Skin epidermis (tissue), 12 donors: ENCODE measurements at regions not wholly inside any gene's neighbourhood (a gene's known extent, or its start where the extent isn't known, plus 50 kb on each side); places are given as distances from the start of the nearest gene placed in this dataset.
"Not testable (repeated sequence)": the region's sequence is repeated elsewhere in the genome, so short reads cannot be mapped to it uniquely, and the experiment has no call there.

Experiments used
- H3K27ac ChIP-seq, 21 experiments: fragments of 200-600 bp; sonication (generic) in 11 of 21; one replicate each; pipeline ENCODE4 v1.5.0; 2020; ENCODE audit warnings: mild to moderate bottlenecking in 3 of 21, inconsistent platforms in 2 of 21, moderate library complexity in 2 of 21
- H3K4me3 ChIP-seq, 7 experiments: fragments of 200-600 bp; sonication (generic) in 2 of 7; one replicate each; pipeline ENCODE4 v1.5.0; 2020; ENCODE audit warnings: inconsistent platforms in 2 of 7, mild to moderate bottlenecking in 2 of 7, moderate library complexity in 1 of 7

DNA sequence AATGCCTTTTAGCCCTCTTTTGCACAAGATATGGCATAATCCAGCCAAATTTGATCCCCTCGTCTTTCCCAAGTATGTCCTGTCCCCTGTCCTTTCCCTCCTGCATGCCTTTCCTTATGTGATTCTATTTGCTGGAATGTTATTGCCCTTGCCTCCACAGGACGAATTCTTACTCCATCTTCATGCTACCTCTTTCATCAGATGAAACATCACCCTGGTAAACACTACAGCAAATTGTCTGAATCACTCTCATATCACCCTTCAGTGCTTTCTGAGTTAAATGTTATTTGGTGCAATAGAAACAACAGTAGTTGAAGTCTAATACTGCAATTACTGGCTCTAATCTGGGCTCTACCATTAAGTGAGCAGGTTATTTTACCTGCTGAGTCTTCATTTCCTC, 52.2 kb upstream of the FAT1 start:
- no peak overlapping the region for H3K27ac ChIP-seq
- no peak overlapping the region for H3K4me3 ChIP-seq

DNA sequence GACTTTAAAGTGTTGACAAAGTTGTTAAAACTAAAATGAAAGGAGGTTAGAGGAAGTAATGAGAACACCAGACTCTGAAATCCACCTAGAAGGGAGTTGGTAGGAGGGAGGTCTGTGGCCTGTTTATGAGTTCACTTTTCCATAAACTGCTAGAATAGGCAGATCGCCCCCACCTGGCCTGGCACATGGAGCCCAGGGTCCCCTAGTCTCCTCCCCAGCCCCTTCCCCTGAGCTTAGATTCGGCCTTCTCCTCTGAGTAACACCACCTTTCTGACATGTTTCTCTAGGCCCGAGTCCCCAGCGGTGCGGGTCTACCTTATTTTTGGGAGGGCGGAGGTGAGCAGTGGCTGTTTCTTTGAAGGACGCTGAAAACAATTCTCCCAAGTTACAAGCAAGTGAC, 54.5 kb upstream of the FAT1 start:
- Histone ChIP-seq H3K27ac (no peak overlapping the region), H3K4me3 (no peak overlapping the region)

DNA sequence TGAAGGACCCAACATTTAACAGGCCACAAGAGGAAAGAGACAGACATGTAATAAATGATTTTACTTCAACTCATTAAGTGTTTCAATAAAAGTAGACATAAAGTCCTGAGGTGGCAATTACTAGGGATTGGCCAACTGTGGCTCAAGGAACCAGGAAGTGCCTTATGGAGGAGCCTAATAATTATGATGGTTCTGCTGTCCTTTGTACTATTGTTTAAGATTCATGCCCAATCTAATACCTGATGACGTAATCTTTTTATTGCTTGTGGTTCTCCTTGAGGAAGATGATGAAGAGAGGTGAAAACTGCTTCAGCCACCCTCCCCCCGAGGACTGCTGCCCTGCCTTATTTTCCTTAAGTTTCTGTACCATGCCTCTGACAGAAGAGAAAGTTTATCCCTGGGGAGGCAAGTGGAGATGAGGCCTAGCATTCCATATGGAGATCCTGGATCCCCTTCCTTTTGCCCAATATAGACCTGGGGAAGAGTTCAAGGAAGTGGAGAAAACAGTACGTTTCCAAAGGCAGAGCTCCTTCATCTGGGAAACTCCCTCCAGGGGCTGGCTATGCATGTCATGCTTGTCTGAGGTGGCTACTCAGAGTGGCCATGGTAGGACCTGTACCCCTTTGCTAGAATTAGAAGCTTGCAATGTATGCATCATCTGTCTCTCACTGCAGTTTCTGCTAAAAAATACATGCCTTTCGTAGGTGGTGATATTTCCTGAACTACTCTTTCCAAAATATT, 56.8 kb upstream of the FAT1 start:
- Histone ChIP-seq H3K27ac (peak overlapping the region in 2 of 21 experiments; percentile 7 to 46), H3K4me3 (no peak overlapping the region)

DNA sequence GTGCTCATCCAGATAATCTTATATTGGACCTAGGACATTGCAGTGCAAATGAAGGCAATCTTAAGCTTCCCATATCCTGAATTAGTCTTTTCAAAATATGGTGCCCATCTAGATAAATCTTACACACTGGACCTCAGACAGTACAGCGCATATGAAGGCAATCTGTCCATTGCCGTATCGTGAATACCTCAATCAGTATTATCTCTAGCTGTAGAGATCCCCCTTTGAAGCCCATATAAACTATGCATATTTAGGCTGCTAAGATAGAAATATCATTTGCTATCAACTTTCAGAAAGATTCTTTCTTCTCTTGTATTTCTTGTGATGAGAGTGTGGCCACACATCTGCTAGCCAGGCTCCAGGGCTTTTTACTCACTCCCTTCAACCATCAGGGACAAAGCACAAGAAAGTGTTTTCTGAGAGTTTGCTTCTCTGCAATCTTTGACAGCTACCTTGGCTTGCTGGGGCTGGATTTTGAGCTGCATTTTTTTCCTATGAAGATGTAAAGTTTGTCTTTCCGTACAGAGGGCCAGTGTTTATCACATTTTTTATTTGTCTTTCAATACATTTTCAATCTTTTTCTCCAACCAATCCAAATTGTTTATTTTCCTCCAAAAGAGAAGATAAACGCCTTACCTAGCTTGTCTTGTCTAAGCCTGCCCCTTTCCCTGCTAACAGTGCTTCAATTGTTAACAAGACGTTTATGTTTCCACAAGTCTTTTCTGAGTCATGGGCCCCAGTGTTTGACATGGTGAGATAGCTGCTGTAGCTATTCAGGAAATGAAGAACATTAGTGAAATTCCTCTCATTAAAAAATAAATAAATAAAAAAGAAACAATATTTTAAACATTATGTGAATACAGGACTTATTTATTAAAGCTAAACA, 57.6 kb upstream of the FAT1 start:
- Histone ChIP-seq H3K27ac (peak overlapping the region in 4 of 21 experiments; percentile 7 to 53 (median 46)), H3K4me3 (no peak overlapping the region)

DNA sequence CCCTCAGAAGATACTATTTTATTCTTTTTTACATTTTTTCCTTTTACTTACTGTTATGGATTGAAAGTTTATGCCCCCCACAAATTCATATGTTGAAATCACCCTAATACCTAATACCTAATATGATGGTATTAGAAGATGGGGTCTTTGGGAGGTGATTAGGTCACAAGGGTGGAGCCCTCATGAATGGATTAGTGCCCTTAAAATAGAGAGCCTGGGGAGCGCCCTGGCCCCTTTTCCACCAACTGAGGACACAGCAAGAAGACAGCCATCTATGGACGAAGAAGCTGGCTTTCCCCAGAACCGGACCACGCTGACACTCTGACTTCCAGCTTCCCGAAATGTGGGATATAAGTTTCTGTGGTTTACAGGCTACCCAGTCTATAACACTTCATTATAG, 58.6 kb upstream of the FAT1 start:
- Histone ChIP-seq H3K4me3 (no peak overlapping the region), H3K27ac (peak overlapping the region in 2 of 21 experiments; percentile 29 to 42)

DNA sequence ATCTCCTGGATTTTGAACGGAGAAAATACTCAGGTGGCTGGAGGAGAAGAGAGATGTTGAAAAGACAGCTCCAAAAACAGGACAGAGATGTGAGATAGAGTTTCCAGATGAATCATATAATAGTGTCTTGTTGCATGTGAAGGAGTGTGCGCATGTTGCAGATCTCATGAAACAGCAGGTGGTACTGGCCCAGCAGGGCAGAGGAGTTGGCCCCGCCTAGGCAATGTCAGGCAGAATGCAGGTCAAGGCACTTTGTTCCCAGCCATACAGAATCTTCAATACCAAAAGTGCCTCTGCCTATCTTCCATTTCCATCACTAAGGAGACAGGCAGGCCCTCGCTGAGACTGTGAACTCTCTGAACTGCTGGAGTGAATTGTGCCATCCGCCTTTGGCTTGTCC, 63.9 kb upstream of the FAT1 start:
- no peak overlapping the region for H3K4me3 ChIP-seq
- no peak overlapping the region for H3K27ac ChIP-seq

DNA sequence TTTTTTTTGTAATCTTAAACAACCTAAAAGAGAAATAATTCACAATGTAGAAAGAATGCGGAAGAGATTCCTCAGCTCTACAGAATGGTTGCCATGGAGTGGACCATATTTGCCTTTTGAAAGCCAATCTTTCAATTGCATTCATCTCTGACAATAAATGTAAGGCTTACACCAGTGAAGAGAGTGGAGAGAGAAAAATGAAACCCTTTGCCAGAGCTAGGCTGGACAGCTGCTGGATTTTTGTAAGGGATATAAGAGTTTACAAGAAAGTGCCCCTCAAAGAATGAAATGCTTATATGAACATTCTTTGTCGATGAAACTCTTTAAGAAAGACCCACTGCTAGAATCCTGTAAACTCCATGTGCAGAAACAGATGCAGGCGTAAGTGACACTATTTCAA, 66.0 kb upstream of the FAT1 start:
- H3K27ac ChIP-seq, result no peak overlapping the region
- no peak overlapping the region for H3K4me3 ChIP-seq

DNA sequence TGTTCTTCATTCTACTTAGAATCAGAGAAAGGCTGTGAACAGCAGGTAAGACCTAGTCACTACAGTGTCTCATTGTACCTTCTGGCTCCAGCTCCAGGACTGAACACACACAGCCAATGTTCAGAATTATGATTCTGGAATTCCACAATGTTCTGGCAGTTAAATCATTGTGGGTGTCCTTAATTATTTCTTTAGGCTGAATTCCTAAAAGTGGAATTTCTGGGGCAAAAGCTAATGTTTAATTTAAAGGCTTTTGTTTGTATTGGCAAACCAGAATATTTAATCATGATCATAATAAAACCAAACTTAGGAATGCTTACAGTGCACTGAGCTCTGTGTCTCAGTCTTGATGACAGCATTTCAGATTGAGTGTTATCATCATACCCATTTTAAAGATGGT, 67.0 kb upstream of the FAT1 start:
- Histone ChIP-seq H3K4me3 (no peak overlapping the region), H3K27ac (no peak overlapping the region)

DNA sequence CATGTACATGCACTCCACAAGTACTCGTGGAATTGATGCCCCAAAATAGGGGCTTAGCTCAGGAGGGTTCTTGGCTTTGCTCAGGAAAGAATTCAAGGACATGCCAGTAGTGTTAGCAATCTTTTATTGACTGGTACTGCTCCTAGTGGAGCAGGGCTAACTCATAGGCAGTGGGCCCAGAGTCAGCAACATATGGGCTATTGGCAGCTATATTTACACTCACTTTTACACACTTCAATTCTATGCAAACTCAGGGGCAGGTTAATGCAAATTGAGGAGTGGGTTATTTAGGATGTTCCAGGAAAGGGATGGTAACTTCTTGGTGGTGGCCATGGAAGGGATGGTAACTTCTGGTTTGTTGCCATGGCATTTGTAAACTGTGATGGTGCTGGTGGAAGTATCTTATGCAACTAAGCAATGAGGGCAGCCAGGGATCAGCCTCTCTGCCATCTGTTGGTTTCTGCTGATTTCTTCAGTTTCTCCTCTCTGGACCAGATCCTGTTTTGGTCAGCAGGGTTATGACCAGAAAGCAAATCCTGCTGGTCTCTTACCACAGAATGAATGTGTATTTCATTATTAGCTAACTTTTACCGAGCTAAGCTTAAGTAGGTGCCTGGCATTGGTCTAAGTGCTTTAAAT, 69.2 kb upstream of the FAT1 start:
- H3K4me3 ChIP-seq, result no peak overlapping the region

DNA sequence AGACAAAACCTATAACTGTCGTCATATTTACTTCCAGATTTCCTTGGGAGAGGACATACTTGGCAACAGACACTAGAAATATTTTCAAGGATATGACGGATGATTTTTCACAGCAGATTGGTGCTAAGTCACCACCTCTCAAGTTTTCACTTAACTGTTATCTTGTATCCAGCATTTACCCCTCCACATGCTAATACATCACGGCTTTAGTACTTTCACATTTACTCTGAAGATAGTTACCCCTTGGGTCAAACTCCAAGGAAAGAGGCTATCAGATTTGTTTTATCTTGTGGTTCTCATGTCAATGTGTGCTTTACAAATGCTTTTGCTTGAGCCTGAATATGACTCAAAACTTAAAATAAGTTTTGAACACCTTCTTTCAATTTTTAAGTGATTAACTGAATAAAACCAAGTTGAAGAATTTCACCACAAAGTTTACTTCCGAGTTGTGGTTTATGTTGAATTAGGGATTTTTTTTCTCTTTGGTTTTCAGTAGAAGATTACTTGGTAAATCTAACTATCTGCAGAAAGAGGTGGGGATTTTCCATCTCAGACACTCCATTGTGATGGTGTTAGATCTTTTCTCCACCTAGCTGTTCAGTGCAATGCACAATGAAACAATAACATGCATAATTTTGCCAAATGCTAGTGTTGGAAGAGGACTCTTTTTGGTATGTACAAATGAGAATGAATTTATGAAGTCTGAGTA, 75.4 kb upstream of the FAT1 start:
- Histone ChIP-seq H3K27ac (no peak overlapping the region), H3K4me3 (no peak overlapping the region)

More for the DNA sequence above, 69.2 kb upstream of the FAT1 start:
- no peak overlapping the region for H3K27ac ChIP-seq

DNA sequence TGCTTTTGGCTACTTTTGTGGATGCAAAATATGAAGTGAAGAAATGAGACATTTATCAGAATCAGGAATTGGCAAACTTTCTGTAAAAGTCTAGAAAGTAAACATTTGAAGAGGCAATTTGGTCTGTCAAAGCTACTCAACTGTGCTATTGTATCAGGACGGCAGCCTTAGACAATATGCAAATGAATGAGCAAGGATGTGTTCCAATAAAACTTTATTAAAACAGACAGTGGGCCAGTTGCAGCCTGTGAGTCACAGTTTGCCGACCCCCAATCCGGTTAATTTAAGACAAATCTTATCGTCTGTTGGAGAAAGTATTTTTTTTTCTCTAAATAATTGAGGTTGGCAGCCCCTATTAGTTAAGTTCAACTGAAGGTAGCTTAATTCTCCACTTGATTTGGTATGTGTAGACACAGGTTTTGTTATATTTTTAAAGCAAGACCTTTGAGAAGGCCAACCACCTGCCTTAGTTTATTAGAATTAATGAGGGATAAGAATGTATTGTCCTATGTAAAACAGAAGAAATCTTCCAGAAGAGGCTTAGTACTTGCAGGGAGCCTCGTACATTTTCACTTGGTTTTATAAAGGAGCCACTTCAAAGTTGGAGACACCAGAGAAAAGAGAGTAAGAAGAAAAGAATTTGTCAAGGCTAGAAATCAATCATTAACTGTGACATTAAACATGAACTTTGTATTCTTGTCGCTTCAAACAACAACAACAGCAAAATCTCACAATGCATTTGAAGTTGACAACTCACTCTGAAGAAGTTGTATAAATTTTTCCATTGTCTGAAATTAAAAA, 81.6 kb upstream of the FAT1 start:
- Histone ChIP-seq H3K4me3 (no peak overlapping the region), H3K27ac (no peak overlapping the region)

DNA sequence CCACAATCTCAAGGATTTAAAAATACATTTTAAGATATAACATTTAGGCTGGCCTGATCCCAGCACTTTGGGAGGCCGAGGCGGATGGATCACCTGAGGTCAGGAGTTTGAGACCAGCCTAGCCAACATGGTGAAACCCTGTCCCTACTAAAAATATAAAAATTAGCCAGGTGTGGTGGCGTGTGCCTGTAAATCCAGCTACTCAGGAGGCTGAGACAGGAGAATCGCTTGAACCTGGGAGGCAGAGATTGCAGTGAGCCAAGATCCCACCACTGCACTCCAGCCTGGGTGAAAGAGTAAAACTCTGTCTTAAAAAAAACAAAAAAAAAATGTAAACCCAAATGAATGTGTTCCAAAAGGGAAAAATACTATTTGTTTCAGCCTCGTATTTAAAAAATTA, 82.3 kb upstream of the FAT1 start:
- H3K27ac ChIP-seq, H3K4me3 ChIP-seq: not testable (repeated sequence)

DNA sequence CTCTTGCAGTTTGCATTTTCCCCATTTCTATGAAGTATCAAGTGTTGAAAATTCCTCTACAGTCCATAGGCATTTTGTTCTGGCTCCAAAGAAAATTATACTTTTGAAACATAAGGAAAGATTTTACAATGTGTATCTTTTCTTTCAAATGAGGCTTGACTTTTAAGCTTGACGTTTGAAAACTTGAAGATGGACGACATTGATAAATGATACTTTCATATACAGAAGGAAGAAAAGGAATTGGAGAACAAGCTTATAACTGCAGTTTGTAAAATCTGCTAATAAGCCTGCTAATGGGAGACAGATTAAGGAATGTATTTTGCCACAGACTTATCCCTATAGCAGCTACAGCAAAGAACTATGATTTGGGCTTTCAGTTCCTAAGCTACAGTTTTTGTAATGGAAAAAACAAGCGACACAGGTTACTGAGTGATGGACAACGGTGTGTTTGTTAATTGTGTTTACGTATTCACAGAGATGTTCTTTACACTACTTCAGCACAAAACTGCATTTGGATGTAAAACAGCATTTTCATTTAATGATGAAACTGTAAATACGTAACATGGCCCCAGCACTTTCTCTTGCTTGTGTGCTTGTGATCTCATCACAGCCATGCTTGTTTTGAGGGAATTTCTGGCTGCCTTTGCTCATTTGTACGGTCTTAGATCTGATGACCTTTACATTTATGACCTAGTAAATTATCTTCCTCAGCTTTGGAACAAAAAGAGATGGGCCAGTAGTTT, 83.2 kb upstream of the FAT1 start:
- no peak overlapping the region for H3K4me3 ChIP-seq
- H3K27ac ChIP-seq, result no peak overlapping the region

DNA sequence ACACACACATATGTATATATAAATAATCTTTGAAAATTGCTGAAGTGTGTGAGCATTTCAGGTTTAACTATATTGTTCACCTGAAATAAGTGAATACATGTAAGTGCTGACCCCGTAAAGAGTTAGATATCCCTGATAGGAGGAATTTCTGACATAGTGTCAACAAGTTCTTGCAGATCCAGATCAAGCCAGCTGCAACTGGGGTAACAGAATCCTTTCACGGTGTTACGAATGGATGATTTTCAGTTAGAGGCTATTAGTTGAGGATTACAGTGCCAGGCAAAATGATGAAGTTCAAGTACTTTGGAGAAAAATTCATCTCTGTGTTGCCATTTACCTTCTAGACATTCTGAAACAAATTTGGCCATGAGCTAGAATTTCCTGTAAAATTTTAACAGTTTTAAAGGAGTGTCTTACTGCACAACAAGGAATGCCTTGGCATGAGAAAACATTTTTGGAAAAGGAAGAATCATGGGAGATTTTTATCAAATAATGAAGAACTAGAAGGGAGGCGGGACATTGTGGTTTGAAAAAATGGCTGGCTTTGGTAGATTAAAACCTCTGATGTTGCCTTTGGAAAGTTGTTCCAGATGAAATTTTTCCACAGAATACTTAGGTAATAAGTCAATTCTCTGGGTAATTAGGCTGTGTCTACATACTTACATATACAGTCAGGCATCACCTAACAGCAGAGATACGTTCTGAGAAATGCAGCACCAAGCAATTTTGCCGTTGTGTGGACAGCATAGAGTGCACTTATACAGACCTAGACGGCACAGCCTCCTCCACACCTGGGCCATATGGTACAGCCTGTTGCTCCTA, 84.4 kb upstream of the FAT1 start:
- H3K4me3 ChIP-seq, result no peak overlapping the region

DNA sequence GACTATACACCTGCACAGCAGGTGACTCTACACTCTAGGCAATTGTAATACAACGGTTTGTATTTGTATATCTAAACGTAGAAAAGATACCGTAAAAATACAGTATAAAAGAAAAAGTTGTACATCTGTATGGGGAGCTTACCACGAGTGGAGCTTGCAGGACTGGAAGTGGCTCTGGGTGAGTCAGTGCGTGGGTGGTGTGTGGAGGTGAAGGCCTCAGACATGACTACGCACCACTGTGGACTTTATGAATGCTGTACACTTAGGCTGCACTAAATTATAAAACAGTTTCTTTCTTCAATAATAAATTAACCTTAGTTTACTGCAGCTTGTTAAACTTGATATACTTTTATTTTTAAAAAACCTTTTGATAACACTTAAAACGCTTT, 85.0 kb upstream of the FAT1 start:
- no peak overlapping the region for H3K27ac ChIP-seq
- H3K4me3 ChIP-seq, result no peak overlapping the region

More for the DNA sequence above, 84.4 kb upstream of the FAT1 start:
- no peak overlapping the region for H3K27ac ChIP-seq

DNA sequence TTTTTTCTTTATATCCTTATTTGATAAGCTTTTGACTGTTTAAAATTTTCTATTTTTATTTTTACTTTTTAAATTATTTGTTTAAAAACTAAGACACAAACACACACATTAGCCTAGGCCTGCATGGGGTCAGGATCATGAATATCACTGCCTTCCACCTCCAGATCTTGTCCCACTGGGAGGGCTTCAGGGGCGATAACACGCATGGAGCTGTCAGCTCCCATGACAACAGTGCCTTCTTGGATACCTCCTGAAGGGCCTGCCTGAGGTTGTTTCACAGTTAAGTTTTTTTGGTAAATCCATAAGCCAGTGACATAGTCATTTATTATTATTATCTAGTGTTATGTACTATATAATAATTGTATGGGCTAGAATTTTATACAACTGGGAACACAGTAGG, 85.4 kb upstream of the FAT1 start:
- Histone ChIP-seq H3K4me3 (no peak overlapping the region), H3K27ac (no peak overlapping the region)

DNA sequence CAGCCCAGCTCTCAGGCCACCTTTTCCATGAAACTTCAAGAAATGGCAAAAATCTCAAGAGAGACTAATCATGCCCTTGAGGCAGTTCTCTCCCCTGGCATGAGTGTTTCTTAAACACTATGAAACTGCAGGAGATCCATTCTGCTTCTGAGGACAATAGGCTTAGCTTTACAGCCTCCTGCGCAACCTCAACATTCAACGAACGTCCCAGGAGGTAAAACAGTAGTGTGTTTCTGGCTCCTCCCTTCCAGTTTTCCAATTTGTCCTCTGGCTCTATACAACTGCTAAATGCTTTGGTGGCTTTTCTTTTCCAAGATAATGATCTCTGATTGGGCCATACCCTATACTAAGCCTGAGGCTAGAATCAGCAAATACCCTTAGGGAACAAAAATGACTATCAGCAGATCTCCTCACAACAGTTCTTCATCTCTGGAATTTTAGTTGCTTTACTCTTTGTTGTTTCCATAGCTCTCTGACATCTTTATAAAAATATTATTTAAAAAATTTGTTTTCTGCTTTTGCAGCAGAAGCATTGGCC, 87.0 kb upstream of the FAT1 start:
- no peak overlapping the region for H3K4me3 ChIP-seq
- no peak overlapping the region for H3K27ac ChIP-seq

DNA sequence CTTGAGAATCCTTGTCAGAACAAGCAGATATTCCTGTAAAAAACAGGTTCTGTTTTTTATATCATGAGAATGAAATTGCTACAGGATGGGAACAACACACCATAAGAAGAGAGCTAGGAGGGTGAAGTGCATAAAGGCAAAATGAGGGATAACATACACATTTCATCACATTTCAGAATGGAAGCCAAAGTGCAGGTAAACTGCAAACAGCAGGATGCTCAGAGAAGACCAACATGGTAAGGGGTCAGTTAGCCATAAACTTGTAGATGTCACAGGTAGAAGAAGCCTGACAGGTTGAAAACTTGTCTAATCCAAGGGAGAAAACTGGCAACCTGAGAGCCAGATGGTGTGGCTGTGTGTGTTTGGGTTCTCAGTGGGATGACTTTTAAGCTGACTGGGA, 88.9 kb upstream of the FAT1 start:
- Histone ChIP-seq H3K27ac (no peak overlapping the region), H3K4me3 (no peak overlapping the region)
